ENCODE measurements at regions not wholly inside any gene's neighbourhood (a gene's known extent, or its start where the extent isn't known, plus 50 kb on each side); places are given as distances from the start of the nearest gene placed in this dataset.
"Not testable (repeated sequence)": the region's sequence is repeated elsewhere in the genome, so short reads cannot be mapped to it uniquely, and the experiment has no call there.

DNA sequence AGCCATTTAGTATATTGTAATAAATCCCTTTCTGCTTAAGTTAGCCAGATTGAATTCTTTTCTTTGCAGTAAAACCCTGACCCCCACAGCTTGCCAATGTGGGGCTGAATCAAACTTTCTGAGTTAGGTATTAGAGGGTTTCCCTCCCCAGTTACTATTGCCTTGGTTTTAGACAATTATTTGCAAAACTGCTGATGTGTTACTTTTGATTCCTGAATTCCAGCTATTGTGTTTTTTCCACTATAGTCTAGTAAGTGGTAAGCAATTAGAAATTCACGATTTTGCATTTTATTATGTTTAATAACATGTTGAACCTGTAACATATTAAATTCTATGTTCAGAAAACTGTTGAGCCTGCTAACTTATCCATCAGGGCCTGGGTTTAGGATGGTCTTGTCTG, 391.5 kb downstream of the DLEU7 start:
- DNase-seq (ENCODE audit: low read depth in 2 of 2), result no peak

DNA sequence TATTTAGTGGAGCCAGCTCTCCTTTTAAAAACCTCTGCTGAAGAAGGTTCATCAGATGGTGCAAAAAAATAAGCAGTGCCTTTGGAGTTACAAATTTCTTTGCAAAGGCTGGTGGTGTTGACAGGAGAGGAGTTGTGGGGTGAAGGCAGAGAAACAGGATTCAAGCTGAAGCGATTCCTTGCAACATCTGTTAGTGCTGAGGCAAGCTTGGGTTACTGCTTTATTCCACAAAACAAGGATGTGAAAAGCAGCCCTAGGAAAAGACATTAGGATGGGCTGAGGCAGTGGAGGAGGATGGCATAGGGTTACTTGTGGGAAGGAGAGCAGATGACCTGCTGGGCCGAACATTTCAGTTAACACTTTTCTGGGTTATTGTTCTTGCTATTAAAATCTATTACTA, 390.7 kb downstream of the DLEU7 start:
- no peak for DNase-seq (ENCODE audit: low read depth in 2 of 2)

DNA sequence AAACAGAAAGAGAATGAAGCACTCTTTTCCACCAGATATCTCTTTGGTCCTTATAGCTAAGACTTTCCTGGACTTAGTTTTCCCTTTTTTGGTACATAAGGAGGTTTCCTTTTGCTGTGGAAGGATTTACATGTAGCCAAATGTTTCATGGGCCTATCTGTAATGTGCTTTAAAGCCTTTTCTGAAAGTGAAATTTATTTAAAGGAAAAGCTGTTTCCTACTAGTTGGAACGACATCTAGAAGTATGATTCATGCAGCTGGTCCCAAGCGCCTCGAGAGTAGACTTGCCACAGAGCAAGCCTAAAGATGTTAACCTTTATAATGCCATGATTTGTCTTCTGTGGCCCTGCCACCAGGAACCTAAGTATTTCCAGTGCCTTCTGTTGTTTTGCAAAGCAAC, 390.3 kb downstream of the DLEU7 start:
- no peak for DNase-seq (ENCODE audit: low read depth in 2 of 2)

GRCh38 chr13:50456111-50456510, 387.4 kb downstream of the DLEU7 start:
- no peak for DNase-seq (ENCODE audit: low read depth in 2 of 2)

DNA sequence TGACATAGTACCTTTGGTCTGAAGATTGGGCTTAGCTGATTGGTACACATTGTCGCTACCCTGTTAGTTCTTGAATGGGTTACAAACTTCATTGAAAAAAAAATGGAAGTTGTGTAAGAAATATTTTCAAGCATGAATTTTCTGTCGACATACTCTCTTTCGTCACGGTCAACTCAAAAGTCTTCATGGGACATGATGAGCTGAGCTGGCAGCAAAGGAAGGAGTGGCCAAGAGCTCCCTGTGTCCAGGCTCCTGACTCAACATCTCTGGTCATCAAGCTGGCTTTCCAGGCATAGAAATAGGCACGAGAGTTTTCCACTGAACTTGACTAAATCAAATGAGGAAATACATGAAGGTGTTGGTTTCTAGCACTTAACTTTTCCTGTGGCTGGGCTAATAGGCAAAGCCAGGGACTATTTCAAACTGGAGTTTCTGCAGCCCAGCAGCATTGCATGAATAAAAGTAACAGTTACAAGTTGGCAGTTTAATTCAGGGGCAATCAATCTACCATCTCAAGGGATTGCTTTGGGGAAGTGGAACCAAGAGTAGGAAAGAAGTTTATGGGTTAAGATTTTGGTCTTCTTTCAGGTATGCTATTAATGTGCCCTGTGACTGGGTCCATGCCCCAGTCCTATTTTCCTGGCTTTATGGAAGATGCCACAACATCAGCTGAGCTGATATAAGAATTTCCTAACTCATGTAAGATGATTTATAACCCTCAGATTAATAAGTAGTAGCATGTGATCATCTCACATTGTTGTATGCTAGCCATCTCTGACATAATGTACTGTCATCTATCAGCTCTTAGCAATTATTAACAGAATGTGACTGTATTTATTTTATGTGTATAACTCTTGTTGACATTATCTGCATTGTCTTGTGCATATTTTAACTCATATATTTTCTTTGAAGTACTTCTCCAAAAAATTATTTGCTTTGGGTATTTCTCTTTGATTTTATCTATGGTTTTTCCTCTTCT, 385.8 kb downstream of the DLEU7 start:
- DNase-seq (ENCODE audit: low read depth in 2 of 2), result no peak

DNA sequence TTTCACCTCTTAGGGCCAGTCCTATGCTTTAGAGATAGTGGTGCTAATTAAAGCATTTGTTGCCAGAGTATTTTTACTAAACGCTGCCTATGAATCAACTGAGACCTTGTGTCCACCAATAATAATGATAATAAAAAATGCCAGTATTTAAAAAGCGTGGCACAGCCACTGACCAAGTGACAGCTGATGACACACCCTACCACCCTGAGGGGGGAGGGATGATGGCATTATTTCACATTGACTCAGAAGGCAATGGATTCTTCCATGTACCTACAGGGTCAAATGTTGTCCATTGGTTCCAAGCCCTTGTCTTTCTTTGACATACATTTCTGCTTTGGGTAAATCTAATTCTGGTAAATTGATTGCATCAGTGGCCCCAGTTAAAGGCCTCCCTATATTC, 384.4 kb downstream of the DLEU7 start:
- no peak for DNase-seq (ENCODE audit: low read depth in 2 of 2)

- DNase-seq (ENCODE audit: low read depth in 2 of 2), result no peak
Observed at GRCh38 chr13:50459658-50460057, 383.8 kb downstream of the DLEU7 start.

GRCh38 chr13:50460358-50460757, 383.1 kb downstream of the DLEU7 start:
- DNase-seq (ENCODE audit: low read depth in 2 of 2), result no peak

DNA sequence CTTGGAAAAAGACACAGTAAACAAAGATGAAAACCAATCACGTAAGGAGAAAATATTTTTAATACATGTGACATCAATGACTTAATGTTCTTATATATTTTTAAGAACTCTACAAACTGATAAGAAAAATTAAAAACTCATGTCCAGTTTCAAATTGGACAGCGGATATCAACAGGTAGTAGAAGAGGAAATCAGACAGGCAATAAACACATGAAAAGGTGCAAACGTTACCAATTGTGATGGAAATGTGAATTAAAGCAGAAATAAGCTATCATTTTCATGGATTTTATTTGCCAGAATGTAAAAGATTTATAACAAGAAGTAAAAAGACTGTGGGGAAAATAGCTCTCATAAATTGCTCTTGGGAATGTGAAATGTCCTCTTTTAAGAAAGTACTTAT, 382.3 kb downstream of the DLEU7 start:
- no peak for DNase-seq (ENCODE audit: low read depth in 2 of 2)

DNA sequence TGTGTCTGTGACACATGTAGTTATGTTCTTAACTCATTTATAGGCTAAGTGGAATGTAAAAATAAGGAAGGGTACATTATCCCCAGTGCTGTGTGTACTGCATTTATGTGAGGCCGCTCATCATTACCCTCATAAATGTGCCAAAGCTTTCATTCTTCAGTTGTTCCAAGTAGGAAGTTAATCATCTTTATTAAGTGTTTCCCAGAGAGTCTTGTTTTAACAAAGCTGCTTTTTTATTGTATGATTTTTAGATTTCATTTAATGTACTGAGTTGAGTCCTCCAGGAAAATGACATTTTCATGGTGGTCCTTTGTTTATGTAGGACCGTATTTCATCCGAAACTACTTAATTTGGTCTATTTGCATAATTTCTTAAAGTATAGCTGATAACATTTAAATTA, 379.8 kb downstream of the DLEU7 start:
- no peak for DNase-seq (ENCODE audit: low read depth in 2 of 2)

DNA sequence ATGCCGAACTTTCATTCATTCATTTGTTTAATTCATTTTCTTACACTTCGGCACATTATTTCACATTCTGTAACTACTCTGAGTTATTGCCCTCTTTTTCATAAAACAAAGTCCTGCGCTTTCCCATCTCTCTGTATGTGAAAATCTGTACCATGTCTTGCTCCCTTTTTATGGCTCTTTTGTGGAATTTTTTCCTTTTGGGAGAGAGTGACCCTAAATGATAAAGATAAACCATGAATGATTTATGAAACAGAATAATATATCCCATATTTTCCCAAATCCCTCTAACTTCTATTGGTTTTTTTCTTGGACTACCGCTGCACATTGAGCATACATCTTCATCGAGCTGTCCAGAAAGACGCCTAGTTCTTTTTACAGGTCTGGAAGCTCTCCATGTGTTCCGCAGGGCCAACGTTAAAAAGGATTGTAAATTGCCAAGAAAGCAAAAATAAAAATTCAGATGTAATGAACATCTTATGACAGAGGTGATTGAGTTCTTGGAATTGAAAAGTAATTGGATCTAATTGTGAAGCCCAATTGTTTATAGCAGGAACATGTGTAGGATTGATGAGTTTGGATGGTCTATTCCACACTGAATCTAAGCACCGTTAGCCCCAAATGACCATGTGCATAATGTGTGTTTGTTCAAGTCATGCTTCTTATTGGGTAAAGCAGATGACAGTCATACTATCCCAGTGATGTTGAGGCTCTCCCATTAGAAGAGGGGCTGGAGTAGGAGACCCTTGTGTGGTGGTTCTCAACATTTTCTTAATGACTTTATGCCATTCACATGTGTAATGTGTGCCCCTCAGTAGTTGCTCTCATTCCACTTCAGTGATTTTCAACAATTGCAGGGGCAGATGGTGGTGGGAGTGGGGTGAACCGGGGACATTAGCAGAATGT, 378.9 kb downstream of the DLEU7 start:
- DNase-seq (ENCODE audit: low read depth in 2 of 2), result no peak

DNA sequence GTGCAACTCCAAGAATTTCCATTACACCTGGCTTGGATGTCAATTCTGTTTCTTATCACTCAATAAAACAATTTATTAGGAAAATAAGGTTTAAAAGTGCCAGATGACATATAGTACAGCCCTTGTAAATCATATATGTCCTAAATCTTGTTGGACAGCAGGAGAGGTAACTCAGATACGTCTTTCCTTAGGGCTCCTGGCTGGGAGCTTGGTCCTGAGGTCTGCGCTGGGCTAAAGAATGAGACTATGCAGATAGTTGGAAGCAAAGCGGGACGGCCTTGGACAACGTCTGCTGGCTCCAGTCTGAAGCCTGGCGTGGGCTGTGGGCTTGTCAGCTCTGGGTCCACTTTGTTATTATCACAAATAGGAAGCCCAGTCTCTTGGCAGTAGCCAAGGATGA, 377.0 kb downstream of the DLEU7 start:
- no peak for DNase-seq (ENCODE audit: low read depth in 2 of 2)

- no peak for DNase-seq (ENCODE audit: low read depth in 2 of 2)
Observed at GRCh38 chr13:50467156-50468110, 376.1 kb downstream of the DLEU7 start.

- no peak for DNase-seq (ENCODE audit: low read depth in 2 of 2)
Observed at GRCh38 chr13:50468849-50469669, 374.4 kb downstream of the DLEU7 start.

- DNase-seq (ENCODE audit: low read depth in 2 of 2), result not testable (repeated sequence)
Observed at GRCh38 chr13:50473050-50473449, 370.4 kb downstream of the DLEU7 start.

DNA sequence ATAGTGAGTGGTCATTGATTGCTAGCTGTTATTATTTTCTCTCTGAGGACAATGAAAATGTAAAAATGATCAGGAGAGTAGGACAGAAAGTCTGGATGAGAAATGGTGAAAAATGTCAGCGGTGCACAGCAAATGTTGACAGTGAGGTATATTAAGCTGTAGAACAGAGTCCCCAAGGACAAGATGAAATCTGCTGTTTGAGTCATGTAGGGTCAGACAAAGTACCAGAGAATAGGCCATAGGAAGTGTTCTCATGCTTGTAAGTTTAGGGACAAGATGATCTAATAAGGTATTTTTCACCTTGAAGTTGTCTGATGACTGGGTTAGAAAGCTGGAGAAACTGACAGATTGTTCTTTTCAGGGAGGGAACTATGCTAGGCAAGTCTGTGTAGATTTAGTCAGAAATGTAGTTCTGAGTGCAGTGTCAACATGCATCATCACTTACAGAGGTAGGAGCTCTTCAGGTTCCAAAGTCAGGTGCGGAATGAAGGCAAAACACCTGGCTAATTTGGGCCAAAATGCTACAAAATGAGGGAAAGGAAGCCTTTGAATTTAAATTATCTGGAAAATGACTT, 369.3 kb downstream of the DLEU7 start:
- DNase-seq (ENCODE audit: low read depth in 2 of 2), result no peak

DNA sequence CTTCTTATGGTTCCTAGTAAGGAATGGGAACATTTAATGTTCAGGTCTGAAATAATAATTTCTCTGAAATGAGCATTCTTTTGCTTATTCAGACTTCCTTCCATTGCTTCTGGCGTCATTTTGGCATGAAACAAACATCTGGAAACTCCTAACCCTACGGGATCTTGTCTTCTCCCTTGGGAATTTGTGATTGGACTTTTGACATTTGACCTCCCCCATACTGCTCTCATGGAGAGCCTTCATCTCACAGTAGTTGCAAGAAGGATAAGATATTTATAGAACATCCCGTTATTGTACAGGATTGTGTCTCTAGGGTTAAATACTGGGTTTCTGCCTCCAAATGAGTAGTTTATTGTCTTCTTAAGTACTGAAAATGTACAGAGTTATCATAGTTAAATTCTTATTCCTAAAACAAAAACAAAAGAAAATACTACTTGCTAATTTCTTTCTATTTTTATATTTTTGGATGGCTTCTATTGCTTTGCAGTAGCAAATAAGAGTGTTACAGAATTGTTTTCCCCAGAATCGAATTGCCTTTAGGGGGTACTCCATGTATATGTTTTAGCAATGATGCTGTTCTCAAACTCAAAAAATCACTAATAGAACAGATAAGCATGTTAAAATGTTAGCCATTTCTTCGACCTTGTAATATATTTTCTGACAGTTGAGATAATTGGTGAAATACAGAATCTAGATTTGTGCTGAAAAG, 366.8 kb downstream of the DLEU7 start:
- DNase-seq (ENCODE audit: low read depth in 2 of 2), result no peak

DNA sequence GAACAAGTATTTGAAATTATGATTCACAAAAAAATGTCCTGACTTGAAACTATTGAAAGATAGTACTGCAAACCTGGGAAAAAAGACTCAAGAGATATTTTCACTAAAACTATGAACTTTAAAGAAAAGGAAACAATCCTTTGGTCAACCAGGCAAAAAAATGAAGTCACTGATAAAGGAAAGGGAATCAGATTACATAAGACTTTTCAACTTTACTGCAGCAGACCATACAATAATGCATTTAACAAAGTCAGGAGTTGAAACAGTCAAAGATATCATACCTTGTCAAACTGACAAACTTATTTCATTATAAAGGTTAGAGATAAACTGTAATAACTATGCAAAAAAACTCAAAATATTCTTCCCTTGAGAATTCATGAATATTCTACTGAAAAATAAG, 361.6 kb downstream of the DLEU7 start:
- no peak for DNase-seq (ENCODE audit: low read depth in 2 of 2)

DNA sequence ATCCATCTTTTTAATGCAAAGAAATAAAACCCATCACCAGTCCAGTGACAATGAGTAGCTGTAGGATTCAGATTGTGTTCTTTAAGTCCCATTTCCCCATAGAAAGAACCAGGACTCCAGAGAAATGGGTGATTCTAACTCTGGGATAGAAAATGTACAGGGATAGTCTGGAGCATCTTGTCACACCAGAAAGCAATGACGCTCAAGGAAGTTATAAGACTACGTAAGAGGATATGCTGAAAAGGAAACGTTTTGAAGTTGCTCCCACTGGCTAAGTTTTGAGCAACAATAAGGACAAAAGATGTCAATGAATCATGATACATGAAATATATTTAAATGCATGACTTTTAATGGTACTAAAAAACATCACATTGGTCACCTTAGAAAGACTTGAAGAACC, 360.1 kb downstream of the DLEU7 start:
- DNase-seq (ENCODE audit: low read depth in 2 of 2), result no peak
